ENCODE measurements at regions not wholly inside any gene's neighbourhood (a gene's known extent, or its start where the extent isn't known, plus 50 kb on each side); places are given as distances from the start of the nearest gene placed in this dataset.

GRCh38 chr5:163022582-163023128, 414.7 kb upstream of the CCNG1 start:
- no peaks in the 10 kb centered on the region for H3K9me3 ChIP-seq
- H3K4me1 ChIP-seq: no peaks in the 10 kb centered on the region
- TF ChIP-seq POLR2AphosphoS5 (IDR thresholded peaks at IDR 0.05) (no peak), CTCF (IDR thresholded peaks at IDR 0.05) (no peak)
- no peaks in the 10 kb centered on the region for H3K27me3 ChIP-seq
- no peak for DNase-seq (ENCODE audit: low spot score in 2 of 2)
- H3K4me3 ChIP-seq: no peak overlapping the region
- no peak overlapping the region for H3K27ac ChIP-seq
- intact Hi-C loops (cut with DNase I; ENCODE audit: low total_unique reads): loop anchor here (10.0 kb wide), 1 partner anchor 1808 kb away; no protein-coding TSS in a partner anchor
- no peaks in the 10 kb centered on the region for H3K36me3 ChIP-seq

- H3K4me1 ChIP-seq: no peaks in the 10 kb centered on the region
- H3K36me3 ChIP-seq: no peaks in the 10 kb centered on the region
- no peak overlapping the region for H3K4me3 ChIP-seq
- no peak overlapping the region for H3K27ac ChIP-seq
- intact Hi-C loops (cut with DNase I; ENCODE audit: low total_unique reads): loop anchor here (10.0 kb wide), 1 partner anchor 1809 kb away; no protein-coding TSS in a partner anchor
- no peak for DNase-seq (ENCODE audit: low spot score in 2 of 2)
- no peak for TF ChIP-seq POLR2AphosphoS5 (IDR thresholded peaks at IDR 0.05)
- no peak for TF ChIP-seq POLR2A (IDR thresholded peaks at IDR 0.05)
- TF ChIP-seq CTCF (IDR thresholded peaks at IDR 0.05): no peak
- H3K27me3 ChIP-seq: no peaks in the 10 kb centered on the region
- no peaks in the 10 kb centered on the region for H3K9me3 ChIP-seq
Observed at GRCh38 chr5:163023846-163024245, 413.5 kb upstream of the CCNG1 start.

- no peak for TF ChIP-seq CTCF (IDR thresholded peaks at IDR 0.05)
- no peak for TF ChIP-seq POLR2AphosphoS5 (IDR thresholded peaks at IDR 0.05)
- no peak overlapping the region for H3K27ac ChIP-seq
- H3K9me3 ChIP-seq: no peaks in the 10 kb centered on the region
- H3K4me1 ChIP-seq: no peaks in the 10 kb centered on the region
- no peak overlapping the region for H3K4me3 ChIP-seq
- DNase-seq (ENCODE audit: low spot score in 2 of 2): no peak
- intact Hi-C loops (cut with DNase I; ENCODE audit: low total_unique reads): loop anchor here (10.0 kb wide), 1 partner anchor 1810 kb away; no protein-coding TSS in a partner anchor
- H3K36me3 ChIP-seq: no peaks in the 10 kb centered on the region
- H3K27me3 ChIP-seq: no peaks in the 10 kb centered on the region
Observed at GRCh38 chr5:163024936-163025335, 412.5 kb upstream of the CCNG1 start.

GRCh38 chr5:163033656-163034055, 403.7 kb upstream of the CCNG1 start:
- no peak for DNase-seq (ENCODE audit: low spot score in 2 of 2)
- H3K36me3 ChIP-seq: no peaks in the 10 kb centered on the region
- no peaks in the 10 kb centered on the region for H3K4me1 ChIP-seq
- no peaks in the 10 kb centered on the region for H3K9me3 ChIP-seq
- H3K27ac ChIP-seq: no peak overlapping the region
- H3K4me3 ChIP-seq: no peak overlapping the region
- no peaks in the 10 kb centered on the region for H3K27me3 ChIP-seq
- intact Hi-C loops (cut with DNase I; ENCODE audit: low total_unique reads): no loop called here
- no peak for TF ChIP-seq POLR2AphosphoS5 (IDR thresholded peaks at IDR 0.05)
- no peak for TF ChIP-seq CTCF (IDR thresholded peaks at IDR 0.05)
- no peak for TF ChIP-seq POLR2A (IDR thresholded peaks at IDR 0.05)

- peaks cover 4% of the 10 kb centered on the region for H3K36me3 ChIP-seq
- H3K27me3 ChIP-seq: no peaks in the 10 kb centered on the region
- H3K27ac ChIP-seq: no peak overlapping the region
- TF ChIP-seq POLR2A (IDR thresholded peaks at IDR 0.05) (no peak), POLR2AphosphoS5 (IDR thresholded peaks at IDR 0.05) (no peak), CTCF (IDR thresholded peaks at IDR 0.05) (no peak)
- H3K4me1 ChIP-seq: no peaks in the 10 kb centered on the region
- intact Hi-C loops (cut with DNase I; ENCODE audit: low total_unique reads): no loop called here
- H3K9me3 ChIP-seq: peaks cover 0 to 13% of the 10 kb centered on the region in 2 donors
- no peak overlapping the region for H3K4me3 ChIP-seq
- no peak for DNase-seq (ENCODE audit: low spot score in 2 of 2)
Observed at GRCh38 chr5:163041254-163041653, 396.1 kb upstream of the CCNG1 start.

Measured in breast epithelium (tissue), 4 donors.